ENCODE measurements at regions not wholly inside any gene's neighbourhood (a gene's known extent, or its start where the extent isn't known, plus 50 kb on each side); places are given as distances from the start of the nearest gene placed in this dataset.

GRCh38 chr9:90092508-90092907, 487.7 kb downstream of the GADD45G start:
- TF ChIP-seq POLR2AphosphoS5 (IDR thresholded peaks at IDR 0.05; ENCODE audit: low read depth) (no peak), REST (IDR thresholded peaks at IDR 0.05; ENCODE audit: unreplicated experiment) (no peak), EZH2 (IDR thresholded peaks at IDR 0.05; ENCODE audit: low read depth, unreplicated experiment) (no peak), NANOG (IDR thresholded peaks at IDR 0.05; ENCODE audit: borderline replicate concordance) (no peak), CREB1 (CRISPR knock-in tag; IDR thresholded peaks at IDR 0.05; ENCODE audit: low read depth) (no peak), EZH2phosphoT487 (IDR thresholded peaks at IDR 0.05; ENCODE audit: unreplicated experiment) (no peak), JUNB (IDR thresholded peaks at IDR 0.05; ENCODE audit: unreplicated experiment) (no peak), ETS1 (IDR thresholded peaks at IDR 0.05) (no peak), ZNF331 (CRISPR knock-in tag; IDR thresholded peaks at IDR 0.05; ENCODE audit: low read depth) (no peak), STAT1 (IDR thresholded peaks at IDR 0.05; ENCODE audit: unreplicated experiment) (no peak)
- TF ChIP-seq, protein P1, sequence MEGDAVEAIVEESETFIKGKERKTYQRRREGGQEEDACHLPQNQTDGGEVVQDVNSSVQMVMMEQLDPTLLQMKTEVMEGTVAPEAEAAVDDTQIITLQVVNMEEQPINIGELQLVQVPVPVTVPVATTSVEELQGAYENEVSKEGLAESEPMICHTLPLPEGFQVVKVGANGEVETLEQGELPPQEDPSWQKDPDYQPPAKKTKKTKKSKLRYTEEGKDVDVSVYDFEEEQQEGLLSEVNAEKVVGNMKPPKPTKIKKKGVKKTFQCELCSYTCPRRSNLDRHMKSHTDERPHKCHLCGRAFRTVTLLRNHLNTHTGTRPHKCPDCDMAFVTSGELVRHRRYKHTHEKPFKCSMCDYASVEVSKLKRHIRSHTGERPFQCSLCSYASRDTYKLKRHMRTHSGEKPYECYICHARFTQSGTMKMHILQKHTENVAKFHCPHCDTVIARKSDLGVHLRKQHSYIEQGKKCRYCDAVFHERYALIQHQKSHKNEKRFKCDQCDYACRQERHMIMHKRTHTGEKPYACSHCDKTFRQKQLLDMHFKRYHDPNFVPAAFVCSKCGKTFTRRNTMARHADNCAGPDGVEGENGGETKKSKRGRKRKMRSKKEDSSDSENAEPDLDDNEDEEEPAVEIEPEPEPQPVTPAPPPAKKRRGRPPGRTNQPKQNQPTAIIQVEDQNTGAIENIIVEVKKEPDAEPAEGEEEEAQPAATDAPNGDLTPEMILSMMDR (conservative IDR thresholded peaks at IDR 0.05; ENCODE audit: low read depth in 2 of 2), result no peak

All from GM23338 (cell line).